ENCODE measurements at regions not wholly inside any gene's neighbourhood (a gene's known extent, or its start where the extent isn't known, plus 50 kb on each side); places are given as distances from the start of the nearest gene placed in this dataset.

DNA sequence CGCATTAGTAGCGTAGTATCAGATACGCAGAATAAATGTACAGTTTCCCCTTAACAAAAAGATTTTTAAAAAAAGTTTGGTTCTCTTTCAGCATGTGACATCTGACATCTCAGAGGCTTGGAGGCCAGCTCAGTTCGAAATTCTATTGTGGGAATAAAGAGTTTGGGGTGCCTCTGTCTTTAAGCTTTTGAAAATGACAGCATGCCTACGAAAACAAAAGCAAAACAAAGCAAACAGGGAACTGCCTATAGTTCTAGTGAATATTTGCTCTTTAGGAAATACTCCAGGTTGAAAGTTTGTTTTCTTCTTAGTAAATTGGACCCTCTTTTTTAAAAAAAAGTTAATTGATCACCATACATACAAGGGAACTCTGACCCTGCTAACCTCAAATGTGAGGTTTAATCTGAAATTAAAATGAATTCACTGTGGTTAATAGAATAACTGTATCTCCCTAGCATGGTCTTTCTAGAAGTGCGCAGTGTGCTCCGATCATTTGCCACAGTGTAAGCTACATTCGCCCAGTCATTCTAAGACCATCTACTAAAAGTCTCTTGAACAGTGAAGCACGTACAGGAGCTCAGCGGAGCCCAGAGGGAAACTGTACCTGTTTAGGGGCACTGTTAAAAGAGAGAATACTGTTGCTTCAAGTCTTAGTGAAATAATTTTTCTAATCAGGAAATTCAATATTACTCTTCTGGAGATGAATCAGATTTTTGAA, 347.0 kb upstream of the CDH2 start (continued):
- TF ChIP-seq CHD7 (IDR thresholded peaks at IDR 0.05; ENCODE audit: insufficient replicate concordance, low read length), result no peak
- TF ChIP-seq POU5F1 (IDR thresholded peaks at IDR 0.05; ENCODE audit: low read depth, low read length), result no peak
- no peak for TF ChIP-seq CHD2 (IDR thresholded peaks at IDR 0.05; ENCODE audit: low read length)
- no peak for TF ChIP-seq ATF3 (IDR thresholded peaks at IDR 0.05; ENCODE audit: insufficient read depth, low read depth, low read length)
- TF ChIP-seq EGR1 (IDR thresholded peaks at IDR 0.05; ENCODE audit: borderline replicate concordance, low read depth, low read length), result no peak
- TF ChIP-seq JUND (IDR thresholded peaks at IDR 0.05; ENCODE audit: low read length), result no peak
- no peak for TF ChIP-seq CEBPB (IDR thresholded peaks at IDR 0.05; ENCODE audit: low read depth, low read length)
- TF ChIP-seq RXRA (IDR thresholded peaks at IDR 0.05; ENCODE audit: insufficient read depth, low read depth, low read length), result no peak
- no peak for TF ChIP-seq USF2 (IDR thresholded peaks at IDR 0.05; ENCODE audit: low read length)
- no peak for TF ChIP-seq POLR2AphosphoS5 (IDR thresholded peaks at IDR 0.05; ENCODE audit: low read depth, low read length)
